ENCODE measurements at regions not wholly inside any gene's neighbourhood (a gene's known extent, or its start where the extent isn't known, plus 50 kb on each side); places are given as distances from the start of the nearest gene placed in this dataset.
"Not testable (repeated sequence)": the region's sequence is repeated elsewhere in the genome, so short reads cannot be mapped to it uniquely, and the experiment has no call there.

- DNase-seq = peak in 1 of 5 experiments; percentile 74
Observed at GRCh38 chr16:26665166-26665939, 401.4 kb upstream of the C16orf82 start.

GRCh38 chr16:26666486-26666885, 400.2 kb upstream of the C16orf82 start:
- DNase-seq = peak in 2 of 5 experiments; percentile 46 to 56

GRCh38 chr16:26667307-26667706, 399.4 kb upstream of the C16orf82 start:
- DNase-seq = no peak

- DNase-seq = no peak
Observed at GRCh38 chr16:26668026-26668425, 398.7 kb upstream of the C16orf82 start.

- peak in 1 of 5 experiments; percentile 37 for DNase-seq
Observed at GRCh38 chr16:26672206-26672605, 394.5 kb upstream of the C16orf82 start.

- no peak for DNase-seq
Observed at GRCh38 chr16:26673011-26673410, 393.7 kb upstream of the C16orf82 start.

GRCh38 chr16:26680671-26681070, 386.1 kb upstream of the C16orf82 start:
- no peak for DNase-seq

GRCh38 chr16:26688105-26688504, 378.6 kb upstream of the C16orf82 start:
- no peak for DNase-seq

- no peak for DNase-seq
Observed at GRCh38 chr16:26688699-26689098, 378.0 kb upstream of the C16orf82 start.

GRCh38 chr16:26692658-26693057, 374.1 kb upstream of the C16orf82 start:
- DNase-seq = no peak

GRCh38 chr16:26697807-26698206, 368.9 kb upstream of the C16orf82 start:
- DNase-seq = no peak

GRCh38 chr16:26700250-26700649, 366.5 kb upstream of the C16orf82 start:
- no peak for DNase-seq

GRCh38 chr16:26701243-26701886, 365.4 kb upstream of the C16orf82 start:
- no peak for DNase-seq

GRCh38 chr16:26705346-26705745, 361.4 kb upstream of the C16orf82 start:
- no peak for DNase-seq

- DNase-seq = no peak
Observed at GRCh38 chr16:26708428-26708827, 358.3 kb upstream of the C16orf82 start.

GRCh38 chr16:26709175-26709574, 357.6 kb upstream of the C16orf82 start:
- no peak for DNase-seq

- DNase-seq = no peak
Observed at GRCh38 chr16:26709754-26710153, 357.0 kb upstream of the C16orf82 start.

GRCh38 chr16:26710450-26710849, 356.3 kb upstream of the C16orf82 start:
- no peak for DNase-seq

- DNase-seq = no peak
Observed at GRCh38 chr16:26712876-26713275, 353.9 kb upstream of the C16orf82 start.

GRCh38 chr16:26715969-26716368, 350.8 kb upstream of the C16orf82 start:
- DNase-seq = no peak

GRCh38 chr16:26717826-26718225, 348.9 kb upstream of the C16orf82 start:
- no peak for DNase-seq

GRCh38 chr16:26721290-26721689, 345.4 kb upstream of the C16orf82 start:
- no peak for DNase-seq

- DNase-seq = not testable (repeated sequence)
Observed at GRCh38 chr16:26721957-26722356, 344.8 kb upstream of the C16orf82 start.

GRCh38 chr16:26724189-26724588, 342.5 kb upstream of the C16orf82 start:
- no peak for DNase-seq
